ENCODE measurements at regions not wholly inside any gene's neighbourhood (a gene's known extent, or its start where the extent isn't known, plus 50 kb on each side); places are given as distances from the start of the nearest gene placed in this dataset.

DNA sequence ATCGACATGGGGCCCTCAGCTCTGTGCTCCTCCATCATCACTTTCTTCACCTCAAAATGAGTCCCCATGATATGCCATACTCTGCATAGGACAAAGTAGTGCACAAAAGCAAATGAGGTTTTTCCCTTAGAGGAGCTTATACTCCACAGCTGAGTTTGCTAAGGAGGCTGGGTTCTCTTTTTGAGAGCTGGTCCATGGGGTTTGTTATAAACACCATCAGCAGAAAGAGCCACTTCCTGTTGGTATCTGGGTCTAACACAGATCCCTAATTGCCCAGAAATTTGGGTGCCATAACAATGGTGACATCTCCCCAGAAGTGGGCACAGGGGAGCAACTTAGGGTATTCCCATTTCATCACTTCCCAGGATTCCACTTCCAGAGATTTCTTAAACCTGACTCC is 395.7 kb downstream of the FOXO1 start:
- TF ChIP-seq, protein P1, sequence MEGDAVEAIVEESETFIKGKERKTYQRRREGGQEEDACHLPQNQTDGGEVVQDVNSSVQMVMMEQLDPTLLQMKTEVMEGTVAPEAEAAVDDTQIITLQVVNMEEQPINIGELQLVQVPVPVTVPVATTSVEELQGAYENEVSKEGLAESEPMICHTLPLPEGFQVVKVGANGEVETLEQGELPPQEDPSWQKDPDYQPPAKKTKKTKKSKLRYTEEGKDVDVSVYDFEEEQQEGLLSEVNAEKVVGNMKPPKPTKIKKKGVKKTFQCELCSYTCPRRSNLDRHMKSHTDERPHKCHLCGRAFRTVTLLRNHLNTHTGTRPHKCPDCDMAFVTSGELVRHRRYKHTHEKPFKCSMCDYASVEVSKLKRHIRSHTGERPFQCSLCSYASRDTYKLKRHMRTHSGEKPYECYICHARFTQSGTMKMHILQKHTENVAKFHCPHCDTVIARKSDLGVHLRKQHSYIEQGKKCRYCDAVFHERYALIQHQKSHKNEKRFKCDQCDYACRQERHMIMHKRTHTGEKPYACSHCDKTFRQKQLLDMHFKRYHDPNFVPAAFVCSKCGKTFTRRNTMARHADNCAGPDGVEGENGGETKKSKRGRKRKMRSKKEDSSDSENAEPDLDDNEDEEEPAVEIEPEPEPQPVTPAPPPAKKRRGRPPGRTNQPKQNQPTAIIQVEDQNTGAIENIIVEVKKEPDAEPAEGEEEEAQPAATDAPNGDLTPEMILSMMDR (IDR thresholded peaks at IDR 0.05), result no peak
- TF ChIP-seq EP300 (IDR thresholded peaks at IDR 0.05) (no peak), POLR2A (IDR thresholded peaks at IDR 0.05) (no peak)
